ENCODE measurements at regions not wholly inside any gene's neighbourhood (a gene's known extent, or its start where the extent isn't known, plus 50 kb on each side); places are given as distances from the start of the nearest gene placed in this dataset.

DNA sequence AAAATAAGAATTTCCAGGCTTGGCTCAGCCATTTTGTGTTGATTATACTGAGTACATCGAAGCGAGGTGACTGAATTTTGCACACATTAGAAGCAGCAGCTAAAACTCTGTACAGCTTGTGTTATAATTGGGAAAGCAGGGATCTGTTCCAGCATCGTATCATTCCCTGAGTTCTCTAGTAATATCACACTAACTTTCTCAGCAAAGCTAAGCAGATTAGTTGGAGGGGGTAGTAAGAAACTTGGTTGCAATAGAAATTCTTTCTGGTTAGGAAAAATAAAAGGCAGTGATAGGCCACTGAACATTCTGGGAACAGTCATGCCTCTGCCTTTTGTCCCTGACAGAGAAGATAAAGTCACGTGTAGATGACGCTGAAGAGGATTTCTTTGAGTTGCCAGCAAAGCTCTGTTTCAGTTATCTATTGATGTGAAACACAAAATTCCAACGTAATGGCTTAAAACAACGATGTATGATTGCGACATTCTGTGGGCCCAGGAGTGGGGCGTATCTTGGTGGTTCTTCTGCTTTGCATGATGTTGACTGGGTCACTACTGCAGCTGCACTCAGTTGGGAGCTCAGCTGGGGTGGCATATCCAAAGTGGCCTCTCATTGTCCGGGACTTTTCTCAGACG is 202.1 kb upstream of the MEX3C start:
- Mint-ChIP-seq H3K27ac (no peak overlapping the region), H3K4me3 (no peak overlapping the region), H3K4me1 (ENCODE audit: low read depth) (no peaks in the 10 kb centered on the region), H3K9me3 (no peaks in the 10 kb centered on the region), H3K36me3 (ENCODE audit: low read depth) (no peaks in the 10 kb centered on the region), H3K27me3 (peaks cover 8% of the 10 kb centered on the region)

DNA sequence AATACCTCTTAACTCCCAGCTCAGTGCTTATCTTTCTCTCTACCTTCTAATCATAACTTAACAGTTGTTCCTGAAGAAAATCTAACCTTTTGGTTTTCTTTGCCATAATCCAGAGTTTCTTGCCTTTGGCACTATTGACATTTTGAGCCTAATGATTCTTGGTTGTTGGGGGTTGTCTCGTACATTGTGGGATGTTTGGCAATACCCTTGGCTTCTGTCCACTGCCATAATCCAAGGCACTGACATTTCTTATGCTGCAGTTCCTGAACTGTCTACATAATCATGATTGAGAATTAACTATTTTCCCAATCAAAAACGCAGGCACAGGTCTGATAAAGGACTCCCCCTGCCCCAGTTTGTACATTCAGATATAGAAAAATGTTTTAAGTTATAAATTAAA is 203.2 kb upstream of the MEX3C start:
- peaks cover 2% of the 10 kb centered on the region for H3K27me3 Mint-ChIP-seq
- H3K27ac Mint-ChIP-seq = no peak overlapping the region
- H3K36me3 Mint-ChIP-seq (ENCODE audit: low read depth) = no peaks in the 10 kb centered on the region
- no peaks in the 10 kb centered on the region for H3K9me3 Mint-ChIP-seq
- no peak overlapping the region for H3K4me3 Mint-ChIP-seq
- no peaks in the 10 kb centered on the region for H3K4me1 Mint-ChIP-seq (ENCODE audit: low read depth)

DNA sequence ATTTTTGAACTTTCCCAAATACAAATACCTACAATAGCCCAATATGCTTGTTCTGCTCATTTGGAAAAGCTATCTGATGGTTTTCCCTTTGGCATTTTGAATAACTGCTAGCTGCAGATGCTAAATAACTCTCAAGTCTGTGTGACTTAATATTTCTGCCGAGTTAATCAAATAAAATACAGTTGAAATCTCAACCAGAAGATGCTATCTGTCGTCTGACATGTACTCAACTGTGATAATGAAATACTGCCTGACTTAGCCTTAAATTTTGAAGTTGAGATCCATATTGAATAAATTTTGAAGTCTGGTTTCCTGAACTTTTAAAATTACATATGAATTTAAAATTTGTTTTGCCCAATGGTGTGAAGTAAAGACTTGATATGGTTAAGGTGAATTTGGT is 204.4 kb upstream of the MEX3C start:
- no peaks in the 10 kb centered on the region for H3K36me3 Mint-ChIP-seq (ENCODE audit: low read depth)
- H3K4me1 Mint-ChIP-seq (ENCODE audit: low read depth) = no peaks in the 10 kb centered on the region
- H3K27me3 Mint-ChIP-seq = peaks cover 6% of the 10 kb centered on the region
- no peak overlapping the region for H3K27ac Mint-ChIP-seq
- H3K9me3 Mint-ChIP-seq = no peaks in the 10 kb centered on the region
- no peak overlapping the region for H3K4me3 Mint-ChIP-seq

DNA sequence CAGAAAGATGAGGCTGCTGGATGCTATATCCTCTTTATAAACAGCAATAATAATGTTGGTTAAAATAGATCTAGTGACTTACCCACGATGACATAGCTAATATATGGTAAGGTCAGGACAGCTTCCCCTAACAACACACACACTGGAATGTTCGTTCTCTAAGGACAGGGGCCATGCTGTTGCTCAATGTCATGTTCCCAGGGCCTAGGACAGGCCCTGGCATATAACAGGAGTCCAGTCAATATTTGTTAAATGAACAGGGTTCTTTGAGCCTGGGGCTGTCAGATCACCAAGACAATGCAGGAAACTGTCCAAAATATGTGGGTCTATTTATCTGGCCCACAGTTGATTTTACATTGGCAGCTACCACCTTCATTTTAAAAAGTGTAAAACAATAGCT is 207.1 kb upstream of the MEX3C start:
- Mint-ChIP-seq H3K27ac (no peak overlapping the region), H3K4me3 (no peak overlapping the region), H3K27me3 (peaks cover 17% of the 10 kb centered on the region), H3K4me1 (ENCODE audit: low read depth) (no peaks in the 10 kb centered on the region), H3K36me3 (ENCODE audit: low read depth) (no peaks in the 10 kb centered on the region), H3K9me3 (no peaks in the 10 kb centered on the region)

DNA sequence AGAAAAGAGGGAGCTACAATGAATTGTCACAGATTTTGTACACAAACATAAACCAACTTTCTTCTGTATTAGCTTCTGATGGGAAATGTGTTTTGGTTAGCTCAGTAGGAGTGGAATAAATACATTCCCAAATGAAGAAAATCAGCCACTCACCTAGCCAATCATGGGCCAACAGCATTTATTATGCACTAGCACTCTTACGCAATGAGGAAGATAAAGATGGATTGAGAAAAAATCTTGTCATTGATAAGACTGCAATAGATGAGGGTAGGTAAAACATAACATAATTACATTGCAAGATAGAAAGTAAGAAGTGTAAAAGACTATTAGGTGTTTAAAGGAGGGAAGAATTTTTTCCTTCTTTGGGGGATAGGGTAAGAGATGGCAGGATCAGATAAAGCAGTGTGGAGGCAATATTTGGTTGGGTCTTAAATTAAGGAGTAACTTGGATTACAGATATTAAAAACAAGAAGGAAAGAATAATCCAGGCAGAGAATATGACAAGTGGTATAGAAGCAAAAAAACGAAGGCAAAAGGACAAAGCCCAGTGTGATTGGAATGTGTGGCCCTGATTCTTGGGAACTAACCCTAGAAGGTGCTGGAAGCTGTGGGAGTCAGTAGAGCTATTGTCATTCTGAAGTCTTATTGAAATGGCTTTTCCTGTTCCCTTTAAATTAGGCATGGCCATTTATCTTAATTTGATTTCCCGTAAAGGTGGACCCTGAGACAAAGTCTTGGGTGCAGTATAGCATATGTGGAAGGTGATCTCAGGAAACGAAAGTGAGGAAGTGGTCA is 208.4 kb upstream of the MEX3C start:
- Mint-ChIP-seq H3K27ac (no peak overlapping the region), H3K4me1 (ENCODE audit: low read depth) (no peaks in the 10 kb centered on the region), H3K9me3 (no peaks in the 10 kb centered on the region), H3K4me3 (no peak overlapping the region), H3K27me3 (peaks cover 22% of the 10 kb centered on the region), H3K36me3 (ENCODE audit: low read depth) (no peaks in the 10 kb centered on the region)

DNA sequence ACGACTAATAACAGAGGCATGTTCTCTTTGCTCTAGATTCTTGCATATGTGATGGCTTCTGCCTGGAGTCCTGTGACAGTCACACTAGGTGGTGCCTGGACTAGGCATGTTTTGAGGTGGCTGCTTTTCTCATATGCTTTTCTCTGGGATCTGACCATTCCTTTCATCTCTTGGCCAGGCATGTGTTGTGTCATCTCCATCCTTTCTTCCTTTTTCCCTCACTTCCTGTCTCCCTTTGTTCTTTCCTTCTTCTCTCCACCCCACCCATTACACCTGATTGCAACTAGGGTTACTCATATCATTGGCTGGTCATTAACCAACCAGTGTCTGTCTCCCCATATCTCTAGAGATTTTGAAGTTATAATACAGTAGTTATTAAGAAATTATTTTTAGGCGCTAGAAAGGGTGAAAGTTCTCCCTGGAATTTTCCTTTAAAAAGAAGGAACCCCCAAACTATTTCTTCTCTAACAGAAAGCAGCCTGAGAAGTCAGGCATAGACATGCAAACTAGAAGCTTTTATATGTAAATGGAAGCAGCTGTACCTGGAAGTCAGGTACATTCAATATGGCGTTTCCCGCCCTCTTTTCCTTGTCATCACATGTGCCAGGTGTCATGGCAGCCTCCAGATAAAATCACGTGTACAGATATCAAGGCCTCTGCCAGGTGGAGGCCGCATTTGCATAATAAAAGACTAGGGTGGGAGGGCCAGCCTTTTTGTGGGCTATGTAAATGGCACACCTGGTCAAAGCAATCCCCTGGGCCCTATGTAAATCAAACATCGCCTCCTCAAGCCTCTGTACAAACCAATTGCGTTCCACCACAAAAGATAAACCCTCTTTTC is 220.4 kb upstream of the MEX3C start:
- peaks cover 7% of the 10 kb centered on the region for H3K27me3 Mint-ChIP-seq
- H3K27ac Mint-ChIP-seq = no peak overlapping the region
- H3K9me3 Mint-ChIP-seq = no peaks in the 10 kb centered on the region
- H3K4me1 Mint-ChIP-seq (ENCODE audit: low read depth) = no peaks in the 10 kb centered on the region
- no peak overlapping the region for H3K4me3 Mint-ChIP-seq
- no peaks in the 10 kb centered on the region for H3K36me3 Mint-ChIP-seq (ENCODE audit: low read depth)

DNA sequence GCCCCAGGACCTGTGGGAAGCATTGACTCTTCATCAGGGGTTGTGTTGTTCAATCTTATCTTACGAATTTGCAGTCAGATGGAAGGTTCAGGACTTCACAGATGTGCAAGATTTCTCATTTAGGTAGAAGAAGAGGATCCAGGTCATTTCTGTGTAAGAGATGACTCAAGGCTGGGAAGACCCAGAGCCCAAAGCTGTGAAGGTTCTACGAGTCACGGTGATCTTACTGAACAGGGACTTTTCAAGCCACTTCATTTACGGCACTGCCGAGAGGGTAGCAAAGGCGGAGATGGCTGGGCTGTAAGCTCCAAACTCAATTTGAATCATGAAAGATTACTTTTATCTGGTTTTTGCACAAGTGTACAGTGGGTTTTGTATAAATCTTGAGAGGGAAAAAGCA is 228.0 kb upstream of the MEX3C start:
- Mint-ChIP-seq H3K27ac (peak overlapping the region; percentile 86), H3K9me3 (peaks cover 3% of the 10 kb centered on the region), H3K27me3 (peaks cover 8% of the 10 kb centered on the region), H3K4me3 (peak overlapping the region; percentile 20), H3K36me3 (ENCODE audit: low read depth) (no peaks in the 10 kb centered on the region), H3K4me1 (ENCODE audit: low read depth) (peaks cover 17% of the 10 kb centered on the region)

DNA sequence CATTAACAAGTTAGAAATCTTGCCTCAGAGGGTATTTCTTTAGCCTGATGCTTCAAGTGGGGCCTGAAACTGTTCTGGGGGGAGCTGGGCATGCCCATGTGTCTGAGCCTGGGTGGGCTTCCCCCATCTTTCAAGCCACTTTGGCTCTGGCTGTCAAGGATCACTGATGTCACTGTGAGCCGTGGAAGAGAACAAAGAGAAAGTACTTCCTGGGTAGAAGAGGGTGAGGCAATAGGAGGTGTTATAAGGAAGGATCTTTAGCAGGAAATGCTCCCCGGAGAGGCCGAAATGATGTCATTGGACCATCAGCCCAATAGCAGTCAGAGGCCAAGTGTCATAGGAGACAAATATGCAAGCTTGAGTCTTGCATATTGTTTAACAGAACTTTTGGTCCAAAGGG is 228.4 kb upstream of the MEX3C start:
- peaks cover 8% of the 10 kb centered on the region for H3K27me3 Mint-ChIP-seq
- H3K36me3 Mint-ChIP-seq (ENCODE audit: low read depth) = no peaks in the 10 kb centered on the region
- H3K27ac Mint-ChIP-seq = peak overlapping the region; percentile 86
- peaks cover 5% of the 10 kb centered on the region for H3K9me3 Mint-ChIP-seq
- H3K4me1 Mint-ChIP-seq (ENCODE audit: low read depth) = peaks cover 17% of the 10 kb centered on the region
- peak overlapping the region; percentile 20 for H3K4me3 Mint-ChIP-seq

DNA sequence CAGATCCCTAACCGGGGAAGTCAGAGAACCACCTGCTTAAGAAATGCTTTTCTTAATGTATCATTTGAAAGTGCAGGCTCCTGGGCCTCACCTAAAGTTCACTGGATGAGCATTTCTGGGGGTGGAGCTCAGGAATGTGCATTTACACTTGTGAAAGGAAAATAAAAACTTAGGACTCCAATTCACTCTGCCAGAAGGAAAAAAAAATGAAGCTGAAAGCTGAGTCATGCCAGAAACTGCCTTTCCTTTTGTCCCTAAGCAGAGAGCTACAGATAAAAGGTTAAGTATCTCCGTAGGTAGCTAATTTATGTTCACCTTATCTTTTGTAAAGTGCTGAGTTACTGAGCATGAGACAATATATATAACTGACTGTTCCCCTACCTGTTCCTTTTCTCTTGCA is 229.5 kb upstream of the MEX3C start:
- Mint-ChIP-seq H3K9me3 (peaks cover 5% of the 10 kb centered on the region), H3K4me1 (ENCODE audit: low read depth) (peaks cover 17% of the 10 kb centered on the region), H3K4me3 (no peak overlapping the region), H3K27ac (no peak overlapping the region), H3K36me3 (ENCODE audit: low read depth) (no peaks in the 10 kb centered on the region), H3K27me3 (peaks cover 8% of the 10 kb centered on the region)

DNA sequence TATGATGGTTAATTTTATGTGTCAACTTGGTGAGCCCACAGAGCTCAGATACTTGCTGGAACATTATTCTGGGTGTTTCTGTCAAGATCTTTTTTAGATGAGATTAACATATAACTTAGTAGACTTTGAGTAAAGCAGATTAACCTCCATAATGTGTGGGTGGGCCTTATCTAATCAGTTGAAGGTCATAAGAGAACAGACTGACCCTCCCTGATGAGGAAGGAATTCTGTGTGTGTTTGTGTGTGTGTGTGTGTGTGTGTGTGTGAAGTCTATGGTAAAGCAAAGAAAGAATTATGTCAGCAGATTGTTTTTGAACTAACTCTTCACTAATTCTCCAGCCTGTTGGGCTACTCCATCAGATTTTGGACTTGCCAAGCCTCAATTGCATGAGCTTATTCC is 232.2 kb upstream of the MEX3C start:
- Mint-ChIP-seq H3K27me3 (peaks cover 11% of the 10 kb centered on the region), H3K27ac (no peak overlapping the region), H3K9me3 (peaks cover 5% of the 10 kb centered on the region), H3K4me1 (ENCODE audit: low read depth) (peaks cover 17% of the 10 kb centered on the region), H3K36me3 (ENCODE audit: low read depth) (no peaks in the 10 kb centered on the region), H3K4me3 (no peak overlapping the region)

DNA sequence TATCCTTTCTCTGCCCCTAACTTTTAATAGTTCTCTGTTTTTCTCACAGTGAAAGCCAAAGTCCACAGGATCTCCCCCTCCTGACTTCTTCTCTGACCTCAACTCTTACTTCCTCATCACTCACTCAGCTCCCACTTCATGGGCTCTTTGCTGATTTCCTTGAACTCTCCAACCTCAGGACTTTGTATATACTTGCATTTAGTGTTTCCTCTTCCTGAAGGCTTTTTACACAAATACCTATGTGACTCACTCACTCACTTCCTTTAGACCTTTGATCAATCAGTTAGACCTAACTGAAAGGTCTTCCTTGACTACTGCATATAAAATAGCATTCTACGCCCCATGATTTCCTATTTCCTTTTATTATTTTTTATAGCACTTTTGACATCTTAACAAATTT is 233.1 kb upstream of the MEX3C start:
- peaks cover 7% of the 10 kb centered on the region for H3K27me3 Mint-ChIP-seq
- no peak overlapping the region for H3K27ac Mint-ChIP-seq
- H3K4me1 Mint-ChIP-seq (ENCODE audit: low read depth) = peaks cover 10% of the 10 kb centered on the region
- H3K4me3 Mint-ChIP-seq = no peak overlapping the region
- H3K9me3 Mint-ChIP-seq = peaks cover 5% of the 10 kb centered on the region
- H3K36me3 Mint-ChIP-seq (ENCODE audit: low read depth) = no peaks in the 10 kb centered on the region

DNA sequence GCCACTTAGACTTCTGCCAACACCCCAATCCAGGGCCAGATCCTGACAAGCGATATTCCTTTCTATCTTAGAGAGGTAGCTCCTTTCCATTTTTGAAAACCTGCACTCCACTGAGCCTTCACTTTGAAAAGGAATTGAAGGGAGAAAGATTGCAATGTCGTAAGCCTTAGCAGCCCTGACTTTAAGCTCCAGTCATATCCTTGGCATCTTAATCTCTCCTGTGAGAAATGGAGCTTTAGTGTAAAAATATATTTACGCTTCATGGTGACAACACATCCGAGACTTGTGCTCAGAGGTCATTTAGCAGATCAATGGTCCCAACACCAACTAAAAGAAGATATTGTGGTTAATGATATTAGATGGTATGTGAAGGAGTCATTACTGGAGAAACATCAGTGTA is 235.8 kb upstream of the MEX3C start:
- Mint-ChIP-seq H3K27me3 (peaks cover 19% of the 10 kb centered on the region), H3K27ac (no peak overlapping the region), H3K4me1 (ENCODE audit: low read depth) (no peaks in the 10 kb centered on the region), H3K36me3 (ENCODE audit: low read depth) (no peaks in the 10 kb centered on the region), H3K4me3 (no peak overlapping the region), H3K9me3 (peaks cover 5% of the 10 kb centered on the region)

DNA sequence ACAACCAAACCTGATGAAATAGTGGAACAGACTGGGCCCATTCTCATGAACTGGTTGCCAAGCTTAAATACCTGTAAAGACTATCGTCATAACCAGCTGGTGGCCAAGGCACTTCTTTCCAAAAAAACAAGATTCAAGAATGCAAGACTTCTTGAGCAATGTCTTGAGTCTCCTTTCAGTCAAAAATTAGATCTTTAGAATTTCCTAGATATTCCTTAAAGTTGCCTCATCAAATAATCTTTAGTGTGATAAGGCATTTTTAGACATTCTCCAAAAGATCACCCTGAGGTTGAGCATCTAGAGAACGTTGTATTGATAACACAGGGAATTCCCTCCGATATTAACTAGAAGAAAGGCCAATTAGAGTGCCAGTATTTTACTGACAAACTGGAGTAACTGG is 236.4 kb upstream of the MEX3C start:
- peaks cover 5% of the 10 kb centered on the region for H3K9me3 Mint-ChIP-seq
- no peaks in the 10 kb centered on the region for H3K36me3 Mint-ChIP-seq (ENCODE audit: low read depth)
- no peaks in the 10 kb centered on the region for H3K4me1 Mint-ChIP-seq (ENCODE audit: low read depth)
- H3K27ac Mint-ChIP-seq = no peak overlapping the region
- peaks cover 23% of the 10 kb centered on the region for H3K27me3 Mint-ChIP-seq
- H3K4me3 Mint-ChIP-seq = no peak overlapping the region

DNA sequence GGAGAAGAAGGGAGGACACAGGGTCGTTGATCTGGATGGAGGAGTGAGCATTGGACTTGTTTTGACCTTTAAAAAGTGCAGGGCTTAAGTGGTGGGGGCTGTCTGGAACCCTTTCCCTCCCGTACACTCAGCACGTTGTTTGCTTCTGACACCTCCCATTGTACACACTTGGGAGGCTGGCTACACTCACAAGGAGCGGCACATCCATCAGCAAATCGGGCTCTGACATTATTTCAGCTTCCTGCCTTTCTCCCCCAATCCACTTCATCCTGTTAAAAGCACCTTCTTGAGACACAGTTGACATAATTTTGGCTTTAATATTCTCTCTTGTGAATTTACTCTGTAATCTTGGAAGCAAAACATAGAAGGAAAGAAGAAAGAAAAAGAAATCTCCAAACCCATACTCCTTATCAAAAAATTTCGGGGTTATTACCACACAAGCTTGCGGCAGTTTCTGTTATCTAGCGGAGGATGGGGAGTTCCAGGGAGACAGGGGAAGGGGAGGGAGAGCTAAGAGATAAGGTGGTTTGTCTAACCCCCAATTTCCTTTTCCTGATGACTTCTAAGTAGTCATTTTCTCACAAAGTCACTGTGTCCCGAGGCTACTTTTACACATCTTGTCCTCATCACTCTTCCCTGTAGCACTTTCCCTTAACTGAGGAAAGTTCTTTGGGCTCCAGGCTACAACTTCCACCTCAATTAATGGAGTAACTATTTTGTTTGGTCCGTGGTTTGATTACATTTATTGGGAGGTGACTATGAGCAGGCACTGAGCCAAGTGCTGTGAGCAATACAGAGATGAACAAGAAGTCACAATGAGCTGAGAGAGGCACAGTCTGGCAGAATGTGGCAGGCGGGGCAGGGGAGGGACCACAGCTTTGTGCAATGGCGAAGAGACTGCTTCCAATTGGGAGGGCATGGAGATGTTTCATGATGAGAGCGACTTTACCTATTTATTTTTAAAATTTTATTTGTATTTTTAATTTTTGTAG is 240.1 kb upstream of the MEX3C start:
- Mint-ChIP-seq H3K27me3 (peaks cover 43% of the 10 kb centered on the region), H3K27ac (no peak overlapping the region), H3K36me3 (ENCODE audit: low read depth) (no peaks in the 10 kb centered on the region), H3K9me3 (no peaks in the 10 kb centered on the region), H3K4me1 (ENCODE audit: low read depth) (no peaks in the 10 kb centered on the region), H3K4me3 (no peak overlapping the region)
